CD4-positive, alpha-beta memory T cell (primary cell): ENCODE measurements at regions not wholly inside any gene's neighbourhood (a gene's known extent, or its start where the extent isn't known, plus 50 kb on each side); places are given as distances from the start of the nearest gene placed in this dataset.

Experiments used
- CTCF ChIA-PET: fragments of 350-600 bp; sonication (Branson Sonifier 250); formaldehyde crosslinking; loops from one replicate; lab custom pipeline; 2021; ENCODE audit warnings: inconsistent platforms; ENCODE audit not compliant: partially characterized antibody; lab: Charles Lee
- POLR2A ChIA-PET: fragments of 350-600 bp; sonication (Branson Sonifier 250); formaldehyde crosslinking; loops from one replicate; lab custom pipeline; 2021; ENCODE audit not compliant: partially characterized antibody; lab: Charles Lee
- DNase-seq, 5 donors: peaks; one replicate each; pipeline versions ENCODE4 v3.0.0 to v3.0.0-alpha.2; 2020 to 2022; ENCODE audit warnings: mixed read lengths in 1 of 5
- H3K27ac ChIP-seq: one replicate; pipeline ENCODE4 v1.7.0; 2013; ENCODE audit warnings: low read depth, low read length
- H3K27me3 ChIP-seq: 2 replicates; pipeline ENCODE4 v1.7.0; 2013; ENCODE audit warnings: mild to moderate bottlenecking, low read length, moderate library complexity; ENCODE audit not compliant: insufficient read depth
- H3K36me3 ChIP-seq: 2 replicates; pipeline ENCODE4 v1.7.0; 2013; ENCODE audit warnings: mild to moderate bottlenecking, low read length, moderate library complexity; ENCODE audit not compliant: insufficient read depth
- H3K4me1 ChIP-seq: 2 replicates; pipeline ENCODE4 v1.7.0; 2013; ENCODE audit warnings: mild to moderate bottlenecking, low read length, moderate library complexity; ENCODE audit not compliant: insufficient read depth
- H3K4me3 ChIP-seq, 2 donors: one replicate each; pipeline ENCODE4 v1.7.0; 2013; ENCODE audit warnings: low read length in 2 of 2, mild to moderate bottlenecking in 1 of 2
- H3K9me3 ChIP-seq, 2 donors: one replicate each; pipeline ENCODE4 v1.7.0; 2013; ENCODE audit warnings: low read length in 2 of 2, control low read depth in 1 of 2; ENCODE audit not compliant: control insufficient read depth in 1 of 2
- H3K27ac Mint-ChIP-seq, 7 donors: one replicate each; pipeline ENCODE4 v1.8.0; 2020 to 2021; ENCODE audit warnings: mixed read lengths in 7 of 7, mild to moderate bottlenecking in 6 of 7, inconsistent platforms in 3 of 7, moderate library complexity in 3 of 7
- H3K27me3 Mint-ChIP-seq, 2 donors: one replicate each; pipeline ENCODE4 v1.8.0; 2020 to 2021; ENCODE audit warnings: mixed read lengths in 2 of 2
- H3K36me3 Mint-ChIP-seq, 2 donors: one replicate each; pipeline ENCODE4 v1.8.0; 2020 to 2021; ENCODE audit warnings: mixed read lengths in 2 of 2, inconsistent platforms in 1 of 2, mild to moderate bottlenecking in 1 of 2
- H3K4me1 Mint-ChIP-seq, 4 donors: one replicate each; pipeline ENCODE4 v1.8.0; 2020 to 2021; ENCODE audit warnings: mixed read lengths in 4 of 4, mild to moderate bottlenecking in 1 of 4
- H3K4me3 Mint-ChIP-seq, 8 donors: one replicate each; pipeline ENCODE4 v1.8.0; 2020 to 2021; ENCODE audit warnings: mixed read lengths in 8 of 8, mild to moderate bottlenecking in 7 of 8, moderate library complexity in 6 of 8, inconsistent platforms in 3 of 8
- H3K9me3 Mint-ChIP-seq, 8 donors: one replicate each; pipeline ENCODE4 v1.8.0; 2020 to 2021; ENCODE audit warnings: mixed read lengths in 8 of 8, mild to moderate bottlenecking in 5 of 8, inconsistent platforms in 3 of 8, moderate library complexity in 1 of 8
- intact Hi-C: fragments of 100-400 bp; cut with micrococcal nuclease; formaldehyde crosslinking; loops from one replicate; pipeline ENCODE4 v1.15.1; 2023

DNA sequence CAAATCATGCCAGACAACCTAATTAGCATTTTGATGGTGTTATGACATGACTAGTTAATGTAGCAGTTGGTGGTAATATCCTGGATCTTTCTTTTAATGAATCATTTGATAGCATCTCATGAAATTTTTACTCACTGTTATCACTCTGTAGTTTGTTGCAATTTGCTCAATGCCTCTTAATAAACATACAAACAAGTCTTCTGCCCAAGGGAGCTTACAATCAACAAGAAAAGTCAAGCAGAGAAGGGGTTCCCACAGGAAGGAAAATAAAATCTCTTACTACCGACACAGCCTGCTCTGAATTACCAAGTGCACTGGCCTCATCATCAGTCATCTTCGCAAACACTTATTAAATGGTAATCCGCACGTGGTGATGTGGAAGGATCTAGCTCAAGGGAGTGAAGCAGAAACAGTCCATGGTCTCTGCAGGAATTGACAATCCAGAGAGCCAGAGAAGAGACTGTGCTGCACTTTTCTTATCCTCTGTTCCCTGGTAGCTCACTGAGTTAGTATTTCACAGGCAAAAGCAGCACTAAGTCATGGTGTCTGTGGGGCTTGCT, 263.5 kb downstream of the EPHA4 start:
- intact Hi-C loops = no loop called here
- H3K9me3 ChIP-seq = no peaks in the 10 kb centered on the region
- peaks cover 6 to 12% (median 8%) of the 10 kb centered on the region in 4 donors for H3K4me1 Mint-ChIP-seq
- no peaks in the 10 kb centered on the region for H3K36me3 Mint-ChIP-seq
- ChIA-PET POLR2A (no interaction called here), CTCF (no interaction called here)
- no peaks in the 10 kb centered on the region for H3K9me3 Mint-ChIP-seq
- DNase-seq = no peak
- no peak overlapping the region for H3K4me3 ChIP-seq
- no peak overlapping the region for H3K27ac Mint-ChIP-seq
- no peaks in the 10 kb centered on the region for H3K27me3 ChIP-seq
- H3K4me1 ChIP-seq = peaks cover 8% of the 10 kb centered on the region
- no peak overlapping the region for H3K27ac ChIP-seq
- no peak overlapping the region for H3K4me3 Mint-ChIP-seq
- no peaks in the 10 kb centered on the region for H3K36me3 ChIP-seq
- H3K27me3 Mint-ChIP-seq = peaks cover 2% of the 10 kb centered on the region in 2 donors

DNA sequence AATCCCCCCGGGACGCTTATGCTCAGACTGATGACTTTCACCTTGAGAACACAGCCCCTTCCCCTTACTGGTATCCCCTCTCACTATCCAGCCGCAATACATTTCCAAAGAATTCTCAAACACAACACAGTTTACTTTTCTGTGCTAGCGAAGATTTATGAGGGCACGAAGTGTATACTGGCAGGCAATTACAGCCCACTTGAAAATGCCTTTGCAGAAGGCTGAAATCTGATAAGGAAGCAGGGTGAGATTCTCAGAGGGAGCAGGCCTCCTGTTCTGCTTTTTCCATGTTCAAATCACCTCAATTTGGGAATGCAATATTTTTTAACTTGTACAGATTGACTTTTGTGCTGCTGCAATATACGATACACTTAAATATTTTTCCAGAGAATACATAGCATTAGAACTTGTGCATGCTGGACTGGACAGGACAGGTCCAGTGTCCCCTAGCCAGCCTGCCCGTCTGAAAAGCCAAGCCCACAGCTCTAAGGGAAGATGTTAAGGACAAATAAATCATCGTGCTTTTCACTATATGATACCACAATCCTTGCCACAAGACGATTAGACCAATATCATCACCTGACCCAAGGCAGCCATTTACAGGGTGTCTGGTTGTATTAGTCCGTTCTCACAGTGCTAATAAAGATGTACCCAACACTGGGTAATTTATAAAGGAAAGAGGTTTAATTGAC, 262.1 kb downstream of the EPHA4 start:
- Histone ChIP-seq H3K27me3 (no peaks in the 10 kb centered on the region), H3K4me3 (no peak overlapping the region), H3K4me1 (peaks cover 8% of the 10 kb centered on the region), H3K36me3 (no peaks in the 10 kb centered on the region), H3K9me3 (no peaks in the 10 kb centered on the region), H3K27ac (no peak overlapping the region)
- intact Hi-C loops = no loop called here
- peaks cover 2 to 3% of the 10 kb centered on the region in 2 donors for H3K27me3 Mint-ChIP-seq
- H3K27ac Mint-ChIP-seq = no peak overlapping the region
- ChIA-PET POLR2A (no interaction called here), CTCF (interaction anchor here (1.3 kb wide), 1 partner anchor 9 kb away, joined by 3 read pairs; no protein-coding TSS in a partner anchor)
- no peaks in the 10 kb centered on the region for H3K36me3 Mint-ChIP-seq
- no peaks in the 10 kb centered on the region for H3K9me3 Mint-ChIP-seq
- DNase-seq = no peak
- H3K4me3 Mint-ChIP-seq = no peak overlapping the region
- peaks cover 6 to 12% (median 9%) of the 10 kb centered on the region in 4 donors for H3K4me1 Mint-ChIP-seq

DNA sequence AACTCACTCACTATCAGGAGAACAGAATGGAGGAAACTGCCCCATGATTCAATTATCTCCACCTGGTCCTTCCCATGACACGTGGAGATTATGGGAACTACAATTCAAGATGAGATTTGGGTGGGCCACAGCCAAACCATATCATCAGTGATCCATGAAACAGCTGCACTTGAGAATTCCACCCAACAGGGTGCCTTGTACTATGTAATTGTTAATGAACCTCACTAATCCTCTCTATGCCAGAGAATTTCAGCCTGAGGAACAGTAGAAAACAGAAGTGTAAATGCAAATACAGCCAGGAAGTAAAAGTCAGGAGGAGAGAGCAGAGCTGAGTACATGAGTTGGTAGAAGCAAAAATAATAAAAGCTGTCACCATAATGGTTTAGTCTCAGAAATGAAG, 261.4 kb downstream of the EPHA4 start:
- H3K4me1 ChIP-seq = peaks cover 8% of the 10 kb centered on the region
- no peaks in the 10 kb centered on the region for H3K9me3 ChIP-seq
- ChIA-PET POLR2A (no interaction called here), CTCF (interaction anchor here (1.3 kb wide), 1 partner anchor 9 kb away, joined by 3 read pairs; no protein-coding TSS in a partner anchor)
- no peak for DNase-seq
- Mint-ChIP-seq H3K9me3 (no peaks in the 10 kb centered on the region), H3K36me3 (no peaks in the 10 kb centered on the region), H3K4me1 (peaks cover 6 to 12% (median 9%) of the 10 kb centered on the region in 4 donors), H3K4me3 (no peak overlapping the region), H3K27me3 (peaks cover 3 to 6% of the 10 kb centered on the region in 2 donors), H3K27ac (no peak overlapping the region)
- H3K36me3 ChIP-seq = no peaks in the 10 kb centered on the region
- H3K4me3 ChIP-seq = no peak overlapping the region
- H3K27ac ChIP-seq = no peak overlapping the region
- no peaks in the 10 kb centered on the region for H3K27me3 ChIP-seq
- intact Hi-C loops = no loop called here

DNA sequence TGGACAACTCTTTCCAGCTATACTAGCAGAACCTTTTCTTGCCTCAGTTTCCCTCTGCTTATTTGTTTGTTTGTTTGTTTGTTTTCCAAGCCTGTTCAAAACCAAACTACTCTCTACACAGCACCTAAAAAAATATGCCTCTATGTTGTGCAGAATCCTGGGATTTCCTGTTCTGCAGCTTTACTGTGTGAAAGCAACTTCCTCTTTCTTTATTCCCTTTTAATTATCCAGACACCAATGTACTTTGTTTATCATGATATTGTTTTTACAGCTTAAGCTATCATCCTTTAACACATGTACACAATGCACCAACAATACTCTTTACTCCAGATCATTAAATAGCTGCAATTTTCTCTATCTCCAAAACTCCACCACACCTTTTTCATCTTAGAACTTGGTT, 259.5 kb downstream of the EPHA4 start:
- ChIA-PET CTCF (interaction anchor here (0.5 kb wide), 1 partner anchor 93 kb away, joined by 3 read pairs; no protein-coding TSS in a partner anchor), POLR2A (no interaction called here)
- H3K27ac ChIP-seq = no peak overlapping the region
- H3K4me1 ChIP-seq = peaks cover 8% of the 10 kb centered on the region
- H3K4me3 ChIP-seq = no peak overlapping the region
- Mint-ChIP-seq H3K9me3 (peaks cover 0 to 1% (median 0%) of the 10 kb centered on the region in 8 donors), H3K27me3 (peaks cover 3 to 11% of the 10 kb centered on the region in 2 donors), H3K36me3 (no peaks in the 10 kb centered on the region), H3K27ac (no peak overlapping the region), H3K4me1 (peaks cover 6 to 12% (median 9%) of the 10 kb centered on the region in 4 donors), H3K4me3 (peak overlapping the region in 2 of 8 donors; percentile 18 to 57)
- no peaks in the 10 kb centered on the region for H3K9me3 ChIP-seq
- no peaks in the 10 kb centered on the region for H3K36me3 ChIP-seq
- H3K27me3 ChIP-seq = no peaks in the 10 kb centered on the region
- peak in 2 of 5 donors; percentile 6 to 7 for DNase-seq
- intact Hi-C loops = no loop called here

DNA sequence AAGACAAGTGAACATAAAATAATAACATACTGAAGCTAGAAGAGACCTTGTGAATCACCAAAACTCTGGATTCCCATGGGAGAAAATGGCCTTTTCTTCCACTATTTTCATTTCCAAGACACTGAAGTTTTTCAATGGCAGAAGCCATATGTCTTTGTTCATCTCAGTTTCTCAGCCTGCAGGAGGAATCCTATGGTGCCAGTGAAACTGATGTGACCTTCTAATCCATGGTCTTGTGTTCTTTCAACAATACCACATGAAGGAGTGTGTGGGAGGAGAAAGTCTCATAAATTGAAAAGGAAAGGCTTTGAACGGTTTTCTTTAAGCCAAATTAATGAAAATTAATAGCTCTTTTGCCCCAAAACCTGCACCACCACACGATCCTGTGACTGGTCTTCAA, 257.3 kb downstream of the EPHA4 start:
- H3K4me3 Mint-ChIP-seq = no peak overlapping the region
- no peak for DNase-seq
- H3K4me1 Mint-ChIP-seq = peaks cover 7 to 12% (median 9%) of the 10 kb centered on the region in 4 donors
- H3K27ac Mint-ChIP-seq = no peak overlapping the region
- Histone ChIP-seq H3K4me1 (peaks cover 8% of the 10 kb centered on the region), H3K27me3 (no peaks in the 10 kb centered on the region), H3K4me3 (no peak overlapping the region), H3K9me3 (no peaks in the 10 kb centered on the region), H3K36me3 (no peaks in the 10 kb centered on the region), H3K27ac (no peak overlapping the region)
- CTCF ChIA-PET = interaction anchor here (1.1 kb wide), 1 partner anchor 11 kb away, joined by 3 read pairs; no protein-coding TSS in a partner anchor
- POLR2A ChIA-PET = no interaction called here
- peaks cover 6 to 22% of the 10 kb centered on the region in 2 donors for H3K27me3 Mint-ChIP-seq
- intact Hi-C loops = no loop called here
- H3K36me3 Mint-ChIP-seq = no peaks in the 10 kb centered on the region
- peaks cover 0 to 2% (median 0%) of the 10 kb centered on the region in 8 donors for H3K9me3 Mint-ChIP-seq

DNA sequence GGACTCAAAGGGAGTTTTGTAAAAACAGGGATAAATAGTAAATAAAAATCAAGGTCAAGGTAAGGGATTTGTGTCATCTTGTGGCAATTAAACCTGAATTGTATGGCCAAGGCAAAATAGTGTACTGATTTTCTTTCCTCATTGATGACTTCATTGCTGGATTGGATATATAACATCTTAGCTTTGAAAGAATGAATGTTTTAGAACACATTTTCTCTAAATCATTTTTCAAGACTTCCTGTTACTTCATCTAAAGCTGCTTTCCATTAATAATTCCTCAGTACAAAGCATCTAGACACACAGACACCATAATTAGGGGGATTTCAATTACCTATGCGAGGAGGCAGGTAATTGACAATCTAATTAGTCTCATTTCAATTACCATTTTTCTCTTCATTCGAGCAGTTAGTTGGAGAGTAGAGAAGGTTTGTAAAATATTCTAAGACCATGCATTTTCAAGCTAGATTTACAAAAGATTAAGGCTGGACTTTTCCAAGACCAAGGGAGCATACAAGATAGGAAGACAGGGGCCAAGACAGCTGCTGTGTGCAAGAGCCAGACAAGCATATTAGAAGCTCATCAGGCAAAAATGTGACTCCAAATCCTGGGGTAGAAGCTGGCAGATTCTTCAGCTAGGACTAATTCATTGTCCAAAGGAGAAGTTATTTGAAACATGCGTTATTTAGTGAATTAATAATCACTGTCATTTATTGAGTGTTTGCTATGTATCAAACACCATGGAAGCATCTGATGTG, 253.6 kb downstream of the EPHA4 start:
- intact Hi-C loops = no loop called here
- Mint-ChIP-seq H3K27me3 (peaks cover 8 to 22% of the 10 kb centered on the region in 2 donors), H3K36me3 (no peaks in the 10 kb centered on the region), H3K4me3 (no peak overlapping the region), H3K4me1 (peaks cover 0 to 1% (median under 1%) of the 10 kb centered on the region in 4 donors), H3K9me3 (peaks cover 0 to 2% (median 0%) of the 10 kb centered on the region in 8 donors), H3K27ac (no peak overlapping the region)
- CTCF ChIA-PET = no interaction called here
- Histone ChIP-seq H3K9me3 (no peaks in the 10 kb centered on the region), H3K4me3 (no peak overlapping the region), H3K36me3 (no peaks in the 10 kb centered on the region), H3K4me1 (no peaks in the 10 kb centered on the region), H3K27ac (no peak overlapping the region), H3K27me3 (no peaks in the 10 kb centered on the region)
- no peak for DNase-seq
- POLR2A ChIA-PET = no interaction called here

DNA sequence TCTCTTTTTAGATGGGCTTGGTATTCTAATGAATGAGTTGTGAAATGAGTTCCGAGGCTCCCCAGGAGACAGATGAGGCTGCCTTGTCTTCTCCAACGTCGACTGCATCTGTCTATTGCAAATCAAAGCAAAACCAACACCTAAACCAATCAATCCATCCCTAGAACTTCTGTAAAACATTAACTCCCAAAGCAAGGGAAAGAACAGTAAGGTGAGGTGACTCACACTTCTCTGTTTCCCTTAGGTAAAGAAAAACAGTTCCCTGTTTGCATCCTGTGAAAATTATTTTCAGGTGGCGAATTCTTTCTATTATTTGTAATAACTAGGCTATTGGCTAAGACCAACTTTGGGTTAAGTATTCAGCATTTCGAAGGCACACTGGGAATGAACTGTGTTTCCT, 249.4 kb downstream of the EPHA4 start:
- Mint-ChIP-seq H3K4me3 (no peak overlapping the region), H3K27me3 (peaks cover 8 to 12% of the 10 kb centered on the region in 2 donors), H3K9me3 (peaks cover 0 to 2% (median 0%) of the 10 kb centered on the region in 8 donors), H3K27ac (no peak overlapping the region), H3K36me3 (no peaks in the 10 kb centered on the region), H3K4me1 (peaks cover 0 to 1% (median 0%) of the 10 kb centered on the region in 4 donors)
- Histone ChIP-seq H3K4me3 (no peak overlapping the region), H3K4me1 (no peaks in the 10 kb centered on the region), H3K36me3 (no peaks in the 10 kb centered on the region), H3K27me3 (no peaks in the 10 kb centered on the region), H3K27ac (no peak overlapping the region), H3K9me3 (no peaks in the 10 kb centered on the region)
- ChIA-PET CTCF (no interaction called here), POLR2A (no interaction called here)
- no peak for DNase-seq
- intact Hi-C loops = no loop called here
